SKM-1 (cell line): ENCODE measurements at regions not wholly inside any gene's neighbourhood (a gene's known extent, or its start where the extent isn't known, plus 50 kb on each side); places are given as distances from the start of the nearest gene placed in this dataset.

Experiments
- DNase-seq: peaks from one replicate; lab custom pipeline; 2025; ENCODE audit not compliant: unreplicated experiment; lab: John Stamatoyannopoulos, UW

DNA sequence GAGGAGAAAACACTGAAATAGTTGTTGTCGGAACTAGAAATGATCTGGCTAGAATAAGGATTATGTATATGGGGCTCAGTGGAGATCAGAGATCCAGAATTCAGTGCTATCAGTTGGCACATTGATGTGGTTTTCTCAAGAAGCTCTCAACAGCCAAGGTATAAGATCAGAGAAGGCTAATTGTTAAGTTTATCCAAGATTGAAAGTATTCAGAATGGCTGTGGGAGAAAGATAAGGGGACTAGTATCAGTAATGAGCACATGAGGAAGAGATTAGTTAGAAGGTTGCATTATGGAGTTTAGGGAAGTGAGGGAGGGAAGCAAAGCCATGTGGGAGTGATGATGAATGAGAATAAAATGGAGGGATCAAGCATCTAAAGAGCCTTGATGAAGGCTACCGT lies 128.1 kb upstream of the MIS18BP1 start:
- no peak for DNase-seq

DNA sequence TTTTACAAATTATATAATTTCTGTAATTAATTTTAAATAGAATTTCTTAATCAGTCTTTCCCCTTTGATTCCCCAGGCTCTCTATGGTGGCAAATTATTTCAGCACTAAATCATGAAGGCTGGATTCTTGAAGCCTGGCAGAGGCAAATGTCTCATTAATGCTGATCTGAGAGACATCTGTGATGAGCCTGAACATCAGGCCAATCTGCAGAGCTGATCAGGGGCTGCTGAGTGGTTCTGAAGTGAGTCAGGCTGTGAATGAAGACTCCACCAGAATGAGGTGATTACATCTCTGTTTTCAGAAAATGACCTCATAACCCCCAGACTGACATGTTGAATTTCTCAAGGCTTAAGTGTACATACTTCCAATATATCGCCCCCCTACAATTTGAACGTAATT lies 124.2 kb upstream of the MIS18BP1 start:
- DNase-seq = no peak

- DNase-seq = no peak
Measured at GRCh38 chr14:45373877-45374276, 120.9 kb upstream of the MIS18BP1 start.

- no peak for DNase-seq
Measured at GRCh38 chr14:45364565-45365156, 111.7 kb upstream of the MIS18BP1 start.

DNA sequence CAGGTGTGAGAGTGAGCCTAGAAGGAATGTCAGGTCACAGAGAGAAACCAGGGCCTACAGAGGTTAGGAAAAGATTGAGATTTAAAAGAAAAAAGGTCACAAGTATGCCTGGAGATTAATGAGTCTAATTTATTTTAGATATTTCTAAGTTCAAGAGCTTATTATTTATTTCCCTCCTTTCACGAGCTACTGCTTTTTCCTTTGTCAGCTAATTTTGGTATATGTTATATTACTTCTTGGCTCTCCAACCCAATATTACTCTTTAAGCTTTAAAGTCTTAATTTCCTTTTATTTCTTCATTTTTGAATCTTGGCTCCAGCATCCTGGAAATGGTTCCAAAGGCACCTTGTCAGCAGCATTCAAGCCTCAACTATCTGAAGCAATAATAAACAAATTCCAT lies 109.5 kb upstream of the MIS18BP1 start:
- DNase-seq = no peak

DNA sequence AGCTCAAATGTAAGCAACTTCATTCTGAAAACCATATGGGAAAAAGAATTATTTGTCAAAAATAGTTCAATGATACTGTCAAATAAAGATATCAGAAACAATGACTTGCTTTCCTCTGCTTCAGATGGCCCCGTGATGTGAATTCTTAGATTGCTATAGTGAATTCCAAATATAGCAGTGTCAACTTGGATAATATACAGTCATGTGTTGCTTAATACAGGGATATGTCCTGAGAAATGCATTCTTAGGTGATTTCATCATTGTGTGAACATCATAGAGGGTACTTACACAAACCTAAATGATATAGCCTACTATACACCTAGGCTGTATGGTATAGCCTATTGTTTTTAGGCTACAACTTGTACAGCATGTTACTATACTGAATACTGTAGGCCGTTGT lies 108.7 kb upstream of the MIS18BP1 start:
- no peak for DNase-seq

- DNase-seq = no peak
Measured at GRCh38 chr14:45359746-45360145, 106.7 kb upstream of the MIS18BP1 start.

- no peak for DNase-seq
Measured at GRCh38 chr14:45332360-45332988, 79.5 kb upstream of the MIS18BP1 start.

DNA sequence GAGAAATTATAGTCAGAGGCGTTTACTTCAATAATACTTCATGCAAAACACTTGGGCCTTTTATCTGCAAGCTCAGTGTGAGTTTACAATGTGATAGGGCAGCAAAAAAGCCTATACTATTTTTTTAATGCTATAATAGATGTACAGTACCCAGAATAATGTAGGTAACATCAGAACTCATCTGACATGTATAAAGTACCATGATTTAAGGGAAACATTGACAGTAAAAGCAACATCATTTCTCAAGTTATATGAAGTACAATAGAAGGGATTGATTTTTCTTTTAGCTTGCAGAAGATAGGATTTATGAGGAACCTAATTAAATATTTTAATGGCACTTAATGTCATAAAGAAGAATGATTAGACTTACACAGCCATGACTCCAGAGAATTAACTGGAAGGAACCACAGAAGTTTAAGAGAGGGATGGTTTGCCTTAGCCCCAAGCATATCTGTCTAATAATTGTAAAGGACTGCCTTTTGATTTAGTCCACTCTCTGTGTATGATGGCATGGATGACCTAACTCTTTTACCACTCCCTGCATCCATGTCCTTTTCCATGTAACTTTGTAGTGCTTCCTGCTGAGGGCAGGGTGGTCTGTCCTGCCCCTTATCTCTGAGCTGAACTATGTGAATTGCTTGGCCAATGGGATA lies 55.9 kb upstream of the MIS18BP1 start:
- no peak for DNase-seq
